CD14-positive monocyte (primary cell): ENCODE measurements at regions not wholly inside any gene's neighbourhood (a gene's known extent, or its start where the extent isn't known, plus 50 kb on each side); places are given as distances from the start of the nearest gene placed in this dataset.
"Not testable (repeated sequence)": the region's sequence is repeated elsewhere in the genome, so short reads cannot be mapped to it uniquely, and the experiment has no call there.

Source experiments
- DNase-seq, 3 donors: peaks; one replicate each; pipeline ENCODE4 v3.0.0-alpha.2; 2011 to 2022
- H2AFZ ChIP-seq: 2 replicates; pipeline ENCODE4 v1.6.0; 2012; ENCODE audit warnings: mild to moderate bottlenecking, low read depth, low read length, inconsistent platforms; ENCODE audit not compliant: insufficient read depth, poor library complexity, severe bottlenecking
- H3K27ac ChIP-seq, 2 donors: 1 replicate in 1 of 2; 2 replicates in 1 of 2; pipeline ENCODE4 v1.5.1; 2012 to 2013; ENCODE audit warnings: low read length in 2 of 2, control low read depth in 1 of 2, inconsistent platforms in 1 of 2, low read depth in 1 of 2, mild to moderate bottlenecking in 1 of 2
- H3K27me3 ChIP-seq, 2 donors: one replicate each; pipeline versions ENCODE4 v1.6.0 to v1.6.1; 2011 to 2013; ENCODE audit warnings: low read length in 2 of 2; ENCODE audit not compliant: control insufficient read depth in 2 of 2, insufficient read depth in 2 of 2
- H3K36me3 ChIP-seq, 2 donors: replicated peaks in 1 of 2; 1 replicate in 1 of 2; 2 replicates in 1 of 2; pipeline versions ENCODE4 v1.5.1 to v1.6.1; 2012 to 2013; ENCODE audit warnings: low read length in 2 of 2, control low read depth in 1 of 2, inconsistent platforms in 1 of 2, mild to moderate bottlenecking in 1 of 2; ENCODE audit not compliant: insufficient read depth in 2 of 2, control insufficient read depth in 1 of 2
- H3K4me1 ChIP-seq, 2 donors: 1 replicate in 1 of 2; 2 replicates in 1 of 2; pipeline versions ENCODE4 v1.5.1 to v1.6.1; 2012 to 2013; ENCODE audit warnings: low read length in 2 of 2, control low read depth in 1 of 2, inconsistent platforms in 1 of 2, mild to moderate bottlenecking in 1 of 2, moderate library complexity in 1 of 2; ENCODE audit not compliant: insufficient read depth in 2 of 2, control insufficient read depth in 1 of 2
- H3K4me2 ChIP-seq: replicated peaks from 2 replicates; pipeline ENCODE3; 2012; ENCODE audit warnings: low read length, moderate library complexity, mild to moderate bottlenecking; ENCODE audit not compliant: poor library complexity, severe bottlenecking; ENCODE audit errors: extremely low read depth
- H3K4me3 ChIP-seq, 3 experiments: fragments of 200-600 bp in 1 of 3; sonication (generic) in 1 of 3; replicated peaks in 1 of 3; 1 replicate in 2 of 3; 2 replicates in 1 of 3; pipeline ENCODE4 v1.5.1; 2011 to 2013; ENCODE audit warnings: low read length in 3 of 3, mild to moderate bottlenecking in 3 of 3, control low read depth in 2 of 3, low read depth in 2 of 3, inconsistent platforms in 1 of 3, moderate library complexity in 1 of 3
- H3K79me2 ChIP-seq: 2 replicates; pipeline ENCODE4 v1.6.0; 2012; ENCODE audit warnings: mild to moderate bottlenecking, control low read depth, inconsistent platforms, low read length, moderate library complexity; ENCODE audit not compliant: insufficient read depth
- H3K9ac ChIP-seq: 2 replicates; pipeline ENCODE4 v1.6.0; 2017; ENCODE audit warnings: low read length, mild to moderate bottlenecking; ENCODE audit not compliant: insufficient read depth, poor library complexity, severe bottlenecking
- H3K9me3 ChIP-seq, 2 donors: replicated peaks in 1 of 2; 1 replicate in 1 of 2; 2 replicates in 1 of 2; pipeline versions ENCODE4 v1.5.1 to v1.6.1; 2012 to 2013; ENCODE audit warnings: low read length in 2 of 2, control low read depth in 1 of 2; ENCODE audit not compliant: control insufficient read depth in 1 of 2, insufficient read depth in 1 of 2
- H4K20me1 ChIP-seq: 2 replicates; pipeline ENCODE4 v1.6.0; 2012; ENCODE audit warnings: mild to moderate bottlenecking, low read length, control low read depth, moderate library complexity; ENCODE audit not compliant: insufficient read depth
- H3K27ac Mint-ChIP-seq, 7 donors: one replicate each; pipeline ENCODE4 v1.8.0; 2020; ENCODE audit warnings: mild to moderate bottlenecking in 7 of 7, mixed read lengths in 7 of 7, moderate library complexity in 6 of 7, inconsistent platforms in 2 of 7
- H3K27me3 Mint-ChIP-seq, 3 donors: one replicate each; pipeline ENCODE4 v1.8.0; 2021 to 2022; ENCODE audit warnings: low read depth in 3 of 3, mild to moderate bottlenecking in 3 of 3, mixed read lengths in 3 of 3, moderate library complexity in 3 of 3, inconsistent platforms in 1 of 3
- H3K36me3 Mint-ChIP-seq, 2 donors: one replicate each; pipeline ENCODE4 v1.8.0; 2020; ENCODE audit warnings: mixed read lengths in 2 of 2, inconsistent platforms in 1 of 2, mild to moderate bottlenecking in 1 of 2
- H3K4me1 Mint-ChIP-seq: one replicate; pipeline ENCODE4 v1.8.0; 2020; ENCODE audit warnings: mild to moderate bottlenecking, mixed read lengths
- H3K4me3 Mint-ChIP-seq, 2 donors: one replicate each; pipeline ENCODE4 v1.8.0; 2020; ENCODE audit warnings: mild to moderate bottlenecking in 2 of 2, mixed read lengths in 2 of 2, moderate library complexity in 1 of 2
- H3K9me3 Mint-ChIP-seq, 7 donors: one replicate each; pipeline ENCODE4 v1.8.0; 2020 to 2022; ENCODE audit warnings: mixed read lengths in 7 of 7, mild to moderate bottlenecking in 6 of 7, moderate library complexity in 6 of 7, inconsistent platforms in 2 of 7
- CTCF ChIP-seq: fragments of 200-600 bp; IDR thresholded peaks from one replicate; pipeline ENCODE4 v1.8.0; 2022; ENCODE audit warnings: antibody characterized with exemption, mild to moderate bottlenecking
- WGBS: methylation state at CpG from one replicate; pipeline ENCODE4 v1.1.5; 2013; ENCODE audit warnings: missing lambda C conversion rate; ENCODE audit not compliant: insufficient coverage; 5-methylcytosine and 5-hydroxymethylcytosine counted together
- intact Hi-C, 2 donors: fragments of 100-400 bp; cut with micrococcal nuclease; formaldehyde crosslinking; loops; one replicate each; pipeline versions ENCODE4 v1.15.0 to v1.15.1; 2023

- 56% methylated on average over 1 of the region's 2 CpGs for WGBS
- intact Hi-C loops, result no loop called here
- H2AFZ ChIP-seq, result no peak overlapping the region
- H3K36me3 ChIP-seq, result no peaks in the 10 kb centered on the region
- no peaks in the 10 kb centered on the region for H3K27me3 ChIP-seq
- H3K9ac ChIP-seq, result no peak overlapping the region
- H3K27ac Mint-ChIP-seq, result no peak overlapping the region
- no peak overlapping the region for H3K4me2 ChIP-seq
- H3K4me3 Mint-ChIP-seq, result no peak overlapping the region
- H3K4me1 Mint-ChIP-seq, result no peaks in the 10 kb centered on the region
- no peak overlapping the region for H3K27ac ChIP-seq
- no peaks in the 10 kb centered on the region for H4K20me1 ChIP-seq
- TF ChIP-seq CTCF, result no peak
- H3K9me3 Mint-ChIP-seq, result peaks cover 3 to 11% (median 9%) of the 10 kb centered on the region in 7 donors
- no peak overlapping the region for H3K4me3 ChIP-seq
- H3K27me3 Mint-ChIP-seq, result peaks cover 0 to 3% (median 1%) of the 10 kb centered on the region in 3 donors
- peaks cover 0 to 5% of the 10 kb centered on the region in 2 donors for H3K9me3 ChIP-seq
- no peaks in the 10 kb centered on the region for H3K4me1 ChIP-seq
- no peaks in the 10 kb centered on the region for H3K36me3 Mint-ChIP-seq
- no peak for DNase-seq
- H3K79me2 ChIP-seq, result no peaks in the 10 kb centered on the region
Measured at GRCh38 chr7:25696571-25696970, 455.4 kb upstream of the NFE2L3 start.

- intact Hi-C loops, result no loop called here
- no peak overlapping the region for H3K4me3 ChIP-seq
- peaks cover 0 to 6% (median 1%) of the 10 kb centered on the region in 3 donors for H3K27me3 Mint-ChIP-seq
- H3K79me2 ChIP-seq, result no peaks in the 10 kb centered on the region
- no peaks in the 10 kb centered on the region for H3K4me1 ChIP-seq
- H3K4me3 Mint-ChIP-seq, result no peak overlapping the region
- H3K27ac Mint-ChIP-seq, result no peak overlapping the region
- no peak overlapping the region for H3K9ac ChIP-seq
- WGBS, result no CpG with 5 or more reads among the region's 5 CpGs
- H2AFZ ChIP-seq, result no peak overlapping the region
- peaks cover 6 to 18% (median 12%) of the 10 kb centered on the region in 7 donors for H3K9me3 Mint-ChIP-seq
- no peak for DNase-seq
- no peaks in the 10 kb centered on the region for H3K36me3 Mint-ChIP-seq
- no peak overlapping the region for H3K4me2 ChIP-seq
- H4K20me1 ChIP-seq, result no peaks in the 10 kb centered on the region
- H3K36me3 ChIP-seq, result no peaks in the 10 kb centered on the region
- TF ChIP-seq CTCF, result no peak
- no peaks in the 10 kb centered on the region for H3K4me1 Mint-ChIP-seq
- no peak overlapping the region for H3K27ac ChIP-seq
- no peaks in the 10 kb centered on the region for H3K27me3 ChIP-seq
- peaks cover 0 to 5% of the 10 kb centered on the region in 2 donors for H3K9me3 ChIP-seq
Measured at GRCh38 chr7:25698451-25699113, 453.4 kb upstream of the NFE2L3 start.

GRCh38 chr7:25700141-25700540 is 451.9 kb upstream of the NFE2L3 start:
- H3K9me3 ChIP-seq, H3K27me3 Mint-ChIP-seq, H3K36me3 ChIP-seq, H2AFZ ChIP-seq, DNase-seq, H3K4me3 Mint-ChIP-seq, H3K27ac Mint-ChIP-seq, intact Hi-C loops, H4K20me1 ChIP-seq, H3K9ac ChIP-seq, H3K79me2 ChIP-seq, H3K4me1 ChIP-seq, H3K4me1 Mint-ChIP-seq, H3K27me3 ChIP-seq, H3K4me3 ChIP-seq, H3K4me2 ChIP-seq, H3K36me3 Mint-ChIP-seq, H3K27ac ChIP-seq: not testable (repeated sequence)
- peaks cover 9 to 22% (median 18%) of the 10 kb centered on the region in 7 donors for H3K9me3 Mint-ChIP-seq
- 97% methylated on average over 6 of the region's 7 CpGs for WGBS
